ENCODE measurements at regions not wholly inside any gene's neighbourhood (a gene's known extent, or its start where the extent isn't known, plus 50 kb on each side); places are given as distances from the start of the nearest gene placed in this dataset.
"Not testable (repeated sequence)": the region's sequence is repeated elsewhere in the genome, so short reads cannot be mapped to it uniquely, and the experiment has no call there.

GRCh38 chr21:8251701-8252100 lies 2269.7 kb upstream of the TPTE start:
- H3K27me3 ChIP-seq (ENCODE audit: insufficient read depth, low read length); H3K4me1 ChIP-seq (ENCODE audit: control insufficient read depth in 1 of 2, insufficient read depth in 2 of 2, low read length in 2 of 2); ATAC-seq; RAD21 ChIA-PET (ENCODE audit: low non-redundant PET in 1 of 2, low total read pairs in 2 of 2, uncharacterized antibody in 2 of 2, unreplicated experiment in 2 of 2); H4K20me1 ChIP-seq (ENCODE audit: insufficient read depth); H3K79me2 ChIP-seq (ENCODE audit: insufficient read depth, low read length); H2AFZ ChIP-seq (ENCODE audit: low read depth, low read length, poor library complexity, severe bottlenecking); POLR2A ChIA-PET; BruUV-seq (replicated peaks); H3K4me3 ChIP-seq (replicated peaks in 1 of 2; ENCODE audit: low read depth in 1 of 2, low read length in 2 of 2); H3K27ac ChIP-seq (ENCODE audit: low read depth, low read length); H3K4me2 ChIP-seq (ENCODE audit: low read length); H3K9ac ChIP-seq (ENCODE audit: low read length); CTCF ChIA-PET; intact Hi-C loops (cut with micrococcal nuclease); H3K36me3 ChIP-seq (ENCODE audit: control insufficient read depth in 1 of 2, insufficient read depth in 2 of 2, low read length in 2 of 2); H3K9me2 ChIP-seq (ENCODE audit: insufficient read depth); DNase-seq (ENCODE audit: low read depth, low spot score); H3K9me3 ChIP-seq (ENCODE audit: control insufficient read depth in 1 of 2, insufficient read depth in 1 of 2, low read depth in 1 of 2, low read length in 2 of 2): not testable (repeated sequence)

GRCh38 chr21:8255094-8255493 lies 2266.3 kb upstream of the TPTE start:
- H3K4me3 ChIP-seq (replicated peaks in 1 of 2; ENCODE audit: low read depth in 1 of 2, low read length in 2 of 2); H3K9ac ChIP-seq (ENCODE audit: low read length); DNase-seq (ENCODE audit: low read depth, low spot score); POLR2A ChIA-PET; ATAC-seq; BruUV-seq (replicated peaks); H2AFZ ChIP-seq (ENCODE audit: low read depth, low read length, poor library complexity, severe bottlenecking); RAD21 ChIA-PET (ENCODE audit: low non-redundant PET in 1 of 2, low total read pairs in 2 of 2, uncharacterized antibody in 2 of 2, unreplicated experiment in 2 of 2); H3K4me1 ChIP-seq (ENCODE audit: control insufficient read depth in 1 of 2, insufficient read depth in 2 of 2, low read length in 2 of 2); H3K9me2 ChIP-seq (ENCODE audit: insufficient read depth); H3K79me2 ChIP-seq (ENCODE audit: insufficient read depth, low read length); H3K27ac ChIP-seq (ENCODE audit: low read depth, low read length); intact Hi-C loops (cut with micrococcal nuclease); H4K20me1 ChIP-seq (ENCODE audit: insufficient read depth); H3K9me3 ChIP-seq (ENCODE audit: control insufficient read depth in 1 of 2, insufficient read depth in 1 of 2, low read depth in 1 of 2, low read length in 2 of 2); CTCF ChIA-PET; H3K4me2 ChIP-seq (ENCODE audit: low read length); H3K36me3 ChIP-seq (ENCODE audit: control insufficient read depth in 1 of 2, insufficient read depth in 2 of 2, low read length in 2 of 2); H3K27me3 ChIP-seq (ENCODE audit: insufficient read depth, low read length): not testable (repeated sequence)

GRCh38 chr21:8257083-8257799 lies 2264.1 kb upstream of the TPTE start:
- H3K4me3 ChIP-seq (replicated peaks in 1 of 2; ENCODE audit: low read depth in 1 of 2, low read length in 2 of 2); H3K4me2 ChIP-seq (ENCODE audit: low read length); H3K9ac ChIP-seq (ENCODE audit: low read length); intact Hi-C loops (cut with micrococcal nuclease); H3K36me3 ChIP-seq (ENCODE audit: control insufficient read depth in 1 of 2, insufficient read depth in 2 of 2, low read length in 2 of 2); CTCF ChIA-PET; POLR2A ChIA-PET; H3K4me1 ChIP-seq (ENCODE audit: control insufficient read depth in 1 of 2, insufficient read depth in 2 of 2, low read length in 2 of 2); H3K9me2 ChIP-seq (ENCODE audit: insufficient read depth); H2AFZ ChIP-seq (ENCODE audit: low read depth, low read length, poor library complexity, severe bottlenecking); H3K27me3 ChIP-seq (ENCODE audit: insufficient read depth, low read length); H3K9me3 ChIP-seq (ENCODE audit: control insufficient read depth in 1 of 2, insufficient read depth in 1 of 2, low read depth in 1 of 2, low read length in 2 of 2); H4K20me1 ChIP-seq (ENCODE audit: insufficient read depth); RAD21 ChIA-PET (ENCODE audit: low non-redundant PET in 1 of 2, low total read pairs in 2 of 2, uncharacterized antibody in 2 of 2, unreplicated experiment in 2 of 2); H3K79me2 ChIP-seq (ENCODE audit: insufficient read depth, low read length); ATAC-seq; DNase-seq (ENCODE audit: low read depth, low spot score); BruUV-seq (replicated peaks); H3K27ac ChIP-seq (ENCODE audit: low read depth, low read length): not testable (repeated sequence)

GRCh38 chr21:8260065-8260627 lies 2261.2 kb upstream of the TPTE start:
- H3K9ac ChIP-seq (ENCODE audit: low read length); H3K9me2 ChIP-seq (ENCODE audit: insufficient read depth); H3K4me1 ChIP-seq (ENCODE audit: control insufficient read depth in 1 of 2, insufficient read depth in 2 of 2, low read length in 2 of 2); RAD21 ChIA-PET (ENCODE audit: low non-redundant PET in 1 of 2, low total read pairs in 2 of 2, uncharacterized antibody in 2 of 2, unreplicated experiment in 2 of 2); BruUV-seq (replicated peaks); intact Hi-C loops (cut with micrococcal nuclease); H3K4me2 ChIP-seq (ENCODE audit: low read length); POLR2A ChIA-PET; H3K36me3 ChIP-seq (ENCODE audit: control insufficient read depth in 1 of 2, insufficient read depth in 2 of 2, low read length in 2 of 2); DNase-seq (ENCODE audit: low read depth, low spot score); H3K27ac ChIP-seq (ENCODE audit: low read depth, low read length); H3K9me3 ChIP-seq (ENCODE audit: control insufficient read depth in 1 of 2, insufficient read depth in 1 of 2, low read depth in 1 of 2, low read length in 2 of 2); H3K4me3 ChIP-seq (replicated peaks in 1 of 2; ENCODE audit: low read depth in 1 of 2, low read length in 2 of 2); H2AFZ ChIP-seq (ENCODE audit: low read depth, low read length, poor library complexity, severe bottlenecking); CTCF ChIA-PET; H4K20me1 ChIP-seq (ENCODE audit: insufficient read depth); H3K79me2 ChIP-seq (ENCODE audit: insufficient read depth, low read length); H3K27me3 ChIP-seq (ENCODE audit: insufficient read depth, low read length): not testable (repeated sequence)
- ATAC-seq, result peak; percentile 47; the same call in 1 of the 2 replicates

Data from HCT116 (cell line).